Subcutaneous abdominal adipose tissue (tissue), 5 donors: ENCODE measurements at regions not wholly inside any gene's neighbourhood (a gene's known extent, or its start where the extent isn't known, plus 50 kb on each side); places are given as distances from the start of the nearest gene placed in this dataset.

ENCODE experiments used
- H3K27ac ChIP-seq: one replicate; pipeline ENCODE4 v1.7.0; 2013; ENCODE audit warnings: low read depth, mild to moderate bottlenecking, inconsistent platforms, low read length, moderate library complexity
- H3K27me3 ChIP-seq, 5 donors: one replicate each; pipeline ENCODE4 v1.7.0; 2013; ENCODE audit warnings: low read length in 5 of 5, inconsistent platforms in 1 of 5; ENCODE audit not compliant: control insufficient read depth in 5 of 5, insufficient read depth in 4 of 5
- H3K36me3 ChIP-seq, 5 donors: one replicate each; pipeline ENCODE4 v1.7.0; 2013; ENCODE audit warnings: low read length in 5 of 5; ENCODE audit not compliant: control insufficient read depth in 5 of 5, insufficient read depth in 5 of 5
- H3K4me1 ChIP-seq, 5 donors: one replicate each; pipeline ENCODE4 v1.7.0; 2013; ENCODE audit warnings: low read length in 5 of 5, mild to moderate bottlenecking in 3 of 5, moderate library complexity in 1 of 5; ENCODE audit not compliant: control insufficient read depth in 5 of 5, insufficient read depth in 5 of 5
- H3K4me3 ChIP-seq, 5 donors: one replicate each; pipeline ENCODE4 v1.7.0; 2013; ENCODE audit warnings: low read length in 5 of 5, low read depth in 1 of 5
- H3K9ac ChIP-seq, 5 donors: one replicate each; pipeline ENCODE4 v1.7.0; 2013; ENCODE audit warnings: low read length in 5 of 5, mild to moderate bottlenecking in 4 of 5, moderate library complexity in 3 of 5
- H3K9me3 ChIP-seq, 5 donors: one replicate each; pipeline ENCODE4 v1.7.0; 2013; ENCODE audit warnings: low read length in 5 of 5; ENCODE audit not compliant: control insufficient read depth in 5 of 5
- donor health status: healthy.
- donor health status: healthy.
- donor health status: healthy.
- donor health status: healthy.
- donor health status: healthy.

- no peak overlapping the region for H3K9ac ChIP-seq
- H3K27me3 ChIP-seq = peaks cover 0 to 4% (median 0%) of the 10 kb centered on the region in 5 donors
- peaks cover 2 to 51% (median 38%) of the 10 kb centered on the region in 5 donors for H3K4me1 ChIP-seq
- H3K36me3 ChIP-seq = no peaks in the 10 kb centered on the region
- H3K27ac ChIP-seq = no peak overlapping the region
- no peak overlapping the region for H3K4me3 ChIP-seq
- H3K9me3 ChIP-seq = no peaks in the 10 kb centered on the region
Measured at GRCh38 chr3:126292318-126293070, 64.7 kb downstream of the KLF15 start.

DNA sequence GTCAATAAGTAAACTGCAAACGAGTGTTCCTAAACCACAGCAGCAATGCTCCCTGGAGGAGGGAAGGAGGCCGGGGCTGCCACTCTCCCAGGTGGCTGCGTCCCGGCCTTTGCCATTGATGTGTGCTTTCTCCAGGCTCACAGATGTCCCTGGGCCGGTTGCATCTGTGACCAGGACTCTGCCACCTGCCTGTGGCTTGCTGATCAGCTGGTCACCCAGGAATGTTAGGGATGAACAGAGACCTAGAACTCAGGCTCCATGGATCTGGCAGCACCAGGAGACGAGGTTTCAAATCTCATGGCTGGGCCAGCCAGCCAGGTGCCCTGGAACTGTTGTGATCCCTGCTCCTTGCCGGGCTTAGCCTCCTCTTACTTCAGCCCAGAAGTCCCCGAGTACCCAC, 65.7 kb downstream of the KLF15 start:
- H3K9ac ChIP-seq = no peak overlapping the region
- H3K4me3 ChIP-seq = no peak overlapping the region
- peaks cover 2 to 60% (median 47%) of the 10 kb centered on the region in 5 donors for H3K4me1 ChIP-seq
- peaks cover 0 to 6% (median 0%) of the 10 kb centered on the region in 5 donors for H3K27me3 ChIP-seq
- H3K27ac ChIP-seq = no peak overlapping the region
- no peaks in the 10 kb centered on the region for H3K9me3 ChIP-seq
- no peaks in the 10 kb centered on the region for H3K36me3 ChIP-seq

DNA sequence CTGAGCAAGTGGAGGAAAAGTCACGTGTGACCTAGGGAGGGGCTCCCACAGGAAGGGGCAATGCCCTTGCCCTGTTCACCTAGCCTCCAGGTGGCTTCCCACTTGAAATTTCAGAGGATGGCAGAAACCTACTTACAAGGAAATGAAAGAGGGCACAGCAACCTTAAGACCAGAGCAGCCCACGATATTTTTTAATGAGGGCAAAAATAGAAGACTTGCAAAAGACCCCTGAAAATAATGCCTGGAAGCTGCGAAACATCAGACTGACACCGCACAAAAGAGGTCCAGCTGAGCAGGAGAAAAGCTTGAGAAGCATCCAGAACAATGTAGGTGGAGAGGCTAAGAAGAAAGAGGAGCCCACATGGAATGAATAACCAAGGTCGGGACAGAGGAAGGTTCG, 66.1 kb downstream of the KLF15 start:
- no peak overlapping the region for H3K27ac ChIP-seq
- no peak overlapping the region for H3K9ac ChIP-seq
- peaks cover 0 to 6% (median 0%) of the 10 kb centered on the region in 5 donors for H3K27me3 ChIP-seq
- H3K4me1 ChIP-seq = peaks cover 2 to 60% (median 47%) of the 10 kb centered on the region in 5 donors
- no peaks in the 10 kb centered on the region for H3K9me3 ChIP-seq
- H3K36me3 ChIP-seq = no peaks in the 10 kb centered on the region
- no peak overlapping the region for H3K4me3 ChIP-seq

DNA sequence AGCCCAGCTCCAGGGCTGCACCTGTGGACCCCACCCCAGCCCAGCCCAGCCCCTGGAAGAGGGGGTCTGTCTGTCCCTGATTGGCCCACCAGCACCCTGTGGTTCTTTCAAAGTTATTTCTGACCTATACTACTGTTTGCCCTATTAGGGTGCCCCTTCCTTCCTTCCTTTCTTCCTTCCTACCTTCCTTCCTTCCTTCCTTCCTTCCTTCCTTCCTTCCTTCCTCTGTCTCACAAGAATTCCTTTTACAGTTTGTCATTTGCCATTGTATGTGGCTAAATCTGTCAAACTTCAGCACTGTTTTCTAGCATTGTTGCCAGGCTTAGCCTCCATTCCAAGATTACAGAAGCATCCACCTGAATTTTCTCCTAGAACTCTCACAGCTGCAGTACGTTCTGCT, 66.9 kb downstream of the KLF15 start:
- Histone ChIP-seq H3K4me3 (no peak overlapping the region), H3K9ac (no peak overlapping the region), H3K27me3 (peaks cover 0 to 6% (median 0%) of the 10 kb centered on the region in 5 donors), H3K4me1 (peaks cover 2 to 54% (median 41%) of the 10 kb centered on the region in 5 donors), H3K9me3 (no peaks in the 10 kb centered on the region), H3K27ac (peak overlapping the region; percentile 58), H3K36me3 (no peaks in the 10 kb centered on the region)

DNA sequence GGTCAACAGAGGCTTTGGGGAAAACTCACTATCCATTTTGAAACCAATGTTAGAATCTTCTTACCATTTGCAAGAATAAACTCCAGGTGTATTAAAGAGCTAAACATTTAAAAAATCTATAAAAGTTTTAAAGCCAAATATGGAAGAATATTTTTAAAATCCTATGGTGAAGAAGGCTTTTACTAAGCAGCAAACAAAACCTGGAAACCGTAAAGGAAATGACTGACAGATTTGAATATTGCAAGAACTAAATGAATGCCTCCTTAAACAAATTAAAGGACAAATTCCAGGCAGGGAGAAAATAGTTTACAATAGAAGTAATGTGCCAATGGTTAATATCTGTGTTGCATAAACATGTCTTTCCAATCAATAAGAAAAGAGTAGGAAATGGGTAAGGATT, 68.1 kb downstream of the KLF15 start:
- H3K9ac ChIP-seq = no peak overlapping the region
- H3K27me3 ChIP-seq = peaks cover 0 to 6% (median 0%) of the 10 kb centered on the region in 5 donors
- H3K4me1 ChIP-seq = peaks cover 2 to 41% (median 29%) of the 10 kb centered on the region in 5 donors
- no peak overlapping the region for H3K4me3 ChIP-seq
- H3K36me3 ChIP-seq = no peaks in the 10 kb centered on the region
- no peaks in the 10 kb centered on the region for H3K9me3 ChIP-seq
- peak overlapping the region; percentile 58 for H3K27ac ChIP-seq

DNA sequence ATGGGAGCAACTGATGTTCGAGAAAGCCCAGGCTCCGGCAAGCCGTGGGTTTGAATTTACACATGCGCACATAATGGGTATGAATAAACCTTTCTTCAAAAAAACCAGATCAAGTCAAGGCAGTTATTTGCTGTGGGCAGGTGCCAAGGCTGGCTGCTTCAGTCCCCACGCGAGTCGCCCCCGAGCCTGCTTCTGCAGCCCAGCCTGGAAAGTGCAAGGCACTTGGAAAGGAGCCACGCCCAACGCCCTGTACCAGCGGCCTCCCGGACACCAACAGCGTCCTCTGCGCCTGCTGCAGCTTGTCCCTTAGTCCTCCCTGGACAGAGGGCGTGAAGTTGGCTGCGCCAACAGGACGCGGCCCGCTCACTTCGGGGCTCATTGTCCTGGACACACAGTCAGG, 68.9 kb downstream of the KLF15 start:
- H3K4me3 ChIP-seq = peak overlapping the region in 2 of 5 donors; percentile 64 to 73
- peak overlapping the region; percentile 67 for H3K27ac ChIP-seq

GRCh38 chr3:126287536-126288241, 69.5 kb downstream of the KLF15 start:
- H3K36me3 ChIP-seq = no peaks in the 10 kb centered on the region
- H3K9me3 ChIP-seq = no peaks in the 10 kb centered on the region
- H3K4me1 ChIP-seq = peaks cover 2 to 31% (median 20%) of the 10 kb centered on the region in 5 donors
- H3K4me3 ChIP-seq = peak overlapping the region; percentile 29 to 73 (median 63)
- H3K27me3 ChIP-seq = peaks cover 0 to 6% (median 0%) of the 10 kb centered on the region in 5 donors
- H3K9ac ChIP-seq = peak overlapping the region in 4 of 5 donors; percentile 34 to 74 (median 58)
- peak overlapping the region; percentile 67 for H3K27ac ChIP-seq

More for the DNA sequence above, 68.9 kb downstream of the KLF15 start:
- Histone ChIP-seq H3K4me1 (peaks cover 2 to 34% (median 22%) of the 10 kb centered on the region in 5 donors), H3K9me3 (no peaks in the 10 kb centered on the region), H3K9ac (peak overlapping the region in 1 of 5 donors; percentile 34), H3K27me3 (peaks cover 0 to 6% (median 0%) of the 10 kb centered on the region in 5 donors), H3K36me3 (no peaks in the 10 kb centered on the region)

GRCh38 chr3:126287171-126287535, 70.1 kb downstream of the KLF15 start:
- Histone ChIP-seq H3K4me3 (peak overlapping the region in 4 of 5 donors; percentile 56 to 73 (median 64)), H3K9ac (peak overlapping the region in 4 of 5 donors; percentile 34 to 74 (median 58)), H3K9me3 (no peaks in the 10 kb centered on the region), H3K36me3 (no peaks in the 10 kb centered on the region), H3K27me3 (peaks cover 0 to 6% (median 0%) of the 10 kb centered on the region in 5 donors), H3K4me1 (peaks cover 2 to 31% (median 20%) of the 10 kb centered on the region in 5 donors), H3K27ac (peak overlapping the region; percentile 67)

DNA sequence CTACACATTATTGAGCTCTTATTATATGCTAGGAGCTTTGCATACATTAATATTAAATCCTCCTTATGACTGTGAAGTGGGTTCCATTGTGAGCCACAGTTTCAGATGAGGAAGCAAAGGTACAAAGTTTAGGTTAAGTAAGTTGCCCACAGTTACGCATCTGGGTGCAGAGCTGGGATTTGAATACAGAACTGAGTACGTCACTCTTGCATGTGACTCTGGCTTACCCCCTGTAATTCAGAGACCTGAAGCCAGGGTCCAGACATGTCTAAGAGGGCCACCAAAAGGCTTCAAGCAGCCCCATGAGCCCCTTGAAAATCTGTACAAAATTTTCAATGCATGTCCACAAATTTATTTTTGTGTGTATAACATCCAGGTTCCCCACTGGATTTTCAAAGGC, 71.8 kb downstream of the KLF15 start:
- Histone ChIP-seq H3K27ac (no peak overlapping the region), H3K36me3 (no peaks in the 10 kb centered on the region), H3K9me3 (no peaks in the 10 kb centered on the region), H3K27me3 (peaks cover 0 to 6% (median 0%) of the 10 kb centered on the region in 5 donors), H3K9ac (no peak overlapping the region), H3K4me3 (no peak overlapping the region), H3K4me1 (peaks cover 2 to 31% (median 20%) of the 10 kb centered on the region in 5 donors)
